IPS DF 4.7 (cell line): ENCODE measurements at regions not wholly inside any gene's neighbourhood (a gene's known extent, or its start where the extent isn't known, plus 50 kb on each side); places are given as distances from the start of the nearest gene placed in this dataset.
"Not testable (repeated sequence)": the region's sequence is repeated elsewhere in the genome, so short reads cannot be mapped to it uniquely, and the experiment has no call there.

Experiments used
- DNase-seq: peaks from one replicate; pipeline ENCODE4 v3.0.0-alpha.2; 2013; ENCODE audit warnings: low spot score; ENCODE audit errors: extremely low read depth

DNA sequence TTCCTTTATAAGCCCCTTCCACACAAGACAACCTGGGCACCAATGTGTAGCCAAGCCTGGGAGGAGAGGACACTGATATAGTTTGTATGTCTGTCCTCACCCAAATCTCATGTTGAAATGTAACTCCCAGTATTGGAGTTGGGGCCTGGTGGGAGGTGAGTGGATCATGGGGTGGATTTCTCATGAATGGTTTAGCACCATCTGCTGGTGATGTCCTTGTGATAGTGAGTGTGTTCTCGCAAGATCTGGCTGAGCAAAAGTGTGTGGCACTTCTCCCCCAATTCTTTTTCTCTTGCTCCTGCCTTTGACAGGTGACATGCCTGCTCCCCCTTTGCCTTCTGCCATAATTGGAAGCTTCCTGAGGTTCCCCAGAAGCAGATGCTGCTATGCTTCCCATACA lies 135.8 kb downstream of the USP31 start:
- DNase-seq, result peak; percentile 16

DNA sequence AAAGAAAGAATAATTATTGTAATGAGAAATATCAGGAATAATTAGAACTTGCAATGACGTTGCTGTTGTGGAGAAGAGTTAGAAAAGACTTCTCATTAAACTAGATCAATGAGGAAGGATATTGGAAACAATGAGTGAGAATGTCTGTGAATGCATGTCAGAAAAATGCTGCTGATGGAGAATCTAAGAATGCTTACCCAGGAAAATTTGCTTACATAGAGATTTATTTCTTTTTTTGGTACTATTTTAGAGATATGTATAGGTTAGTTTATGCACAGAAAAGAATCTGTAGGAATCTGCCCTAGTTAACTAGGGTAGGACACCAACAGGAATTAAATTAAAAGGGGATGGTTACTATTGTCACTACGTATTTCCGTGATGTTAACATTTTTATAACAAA lies 140.2 kb downstream of the USP31 start:
- DNase-seq, result no peak

DNA sequence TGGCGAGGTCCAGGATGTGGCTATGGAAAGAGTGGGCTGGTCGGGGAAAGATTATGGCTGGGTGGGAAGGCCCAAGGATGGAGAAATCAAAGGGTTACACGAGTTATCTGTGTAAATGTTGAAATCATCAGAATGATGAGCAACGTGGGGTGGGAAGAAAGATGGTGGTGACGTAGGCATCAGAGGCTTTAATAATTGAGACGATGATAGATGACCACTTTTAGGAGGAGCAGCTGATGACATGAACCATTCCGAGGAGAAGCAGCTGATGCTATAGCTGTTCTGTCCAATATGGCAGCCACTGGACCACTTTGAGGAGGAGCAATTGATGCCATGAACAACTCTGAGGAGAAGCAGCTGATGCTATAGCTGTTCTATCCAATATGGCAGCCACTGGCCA lies 141.2 kb downstream of the USP31 start:
- DNase-seq, result no peak

DNA sequence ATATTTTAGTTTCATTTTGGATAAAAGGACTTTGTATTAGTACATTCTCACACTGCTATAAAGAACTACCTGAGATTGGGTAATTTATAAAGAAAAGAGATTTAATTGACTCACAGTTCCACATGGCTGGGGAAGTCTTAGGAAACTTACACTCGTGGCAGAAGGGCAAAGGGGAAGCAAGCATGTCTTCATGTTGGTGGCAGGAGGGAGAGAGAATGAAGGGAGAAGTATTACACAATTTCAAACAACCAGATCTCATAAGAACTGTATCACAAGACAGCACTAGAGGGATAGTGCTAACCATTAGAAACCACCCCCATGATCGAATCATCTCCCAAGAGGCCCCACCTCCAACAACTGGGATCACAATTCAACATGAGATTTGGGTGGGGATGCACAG lies 142.9 kb downstream of the USP31 start:
- no peak for DNase-seq

DNA sequence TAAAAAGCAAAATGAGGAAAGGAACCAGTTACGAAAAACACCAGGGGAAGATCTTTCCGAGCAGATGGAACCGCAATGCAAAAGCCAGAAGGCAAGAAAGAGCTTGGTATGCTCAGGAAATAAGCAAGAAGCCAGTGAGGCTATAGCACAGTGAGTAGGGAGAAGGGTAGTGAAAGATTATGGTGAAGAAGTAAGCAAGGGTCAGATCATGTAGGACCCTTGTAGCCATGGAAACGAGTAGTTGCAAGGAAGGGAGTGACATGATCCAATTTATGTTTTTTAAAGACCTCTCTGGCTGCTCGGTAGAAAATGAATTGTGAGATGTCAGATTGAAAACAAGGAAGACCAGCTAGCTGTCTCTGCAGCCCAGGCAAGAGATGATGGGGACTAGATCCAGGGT lies 143.3 kb downstream of the USP31 start:
- no peak for DNase-seq

DNA sequence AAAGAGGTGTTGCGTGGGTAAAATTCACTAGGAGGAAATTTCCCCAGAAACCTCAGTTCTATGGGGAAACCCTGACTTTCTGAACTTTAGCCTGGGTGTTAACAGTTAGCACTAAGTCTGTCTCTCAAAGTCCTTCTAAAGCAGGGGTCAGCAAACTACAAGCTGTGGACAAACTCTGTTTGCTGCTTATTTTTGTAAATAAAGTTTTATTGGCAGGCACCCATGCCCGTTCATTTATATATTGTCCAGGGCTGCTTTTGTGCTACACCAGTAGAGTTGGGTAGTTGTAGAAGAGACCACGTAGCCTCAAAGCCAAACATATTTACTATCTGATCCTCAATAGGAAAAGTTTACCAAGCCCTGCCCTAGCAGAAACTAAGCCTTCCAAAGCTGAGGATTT lies 159.7 kb downstream of the USP31 start:
- no peak for DNase-seq

DNA sequence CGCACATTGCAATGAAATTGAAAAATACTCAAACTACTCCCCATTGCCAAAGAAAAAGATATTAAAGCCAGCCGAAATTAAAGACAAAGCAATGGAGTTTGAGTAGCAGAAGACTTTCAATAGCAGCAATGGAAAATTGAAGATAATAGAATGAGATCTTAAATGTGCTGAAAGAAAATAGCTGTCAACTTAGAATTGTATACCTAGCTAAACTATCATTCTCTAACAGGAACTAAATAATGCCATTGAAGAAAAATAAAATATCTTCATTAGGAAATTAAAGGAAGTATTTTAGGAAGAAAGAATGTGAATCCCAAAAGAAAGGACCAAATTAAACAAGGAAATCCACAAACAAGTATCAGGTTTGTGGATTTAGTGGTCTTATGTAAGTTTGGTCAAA lies 165.6 kb downstream of the USP31 start:
- DNase-seq, result no peak

DNA sequence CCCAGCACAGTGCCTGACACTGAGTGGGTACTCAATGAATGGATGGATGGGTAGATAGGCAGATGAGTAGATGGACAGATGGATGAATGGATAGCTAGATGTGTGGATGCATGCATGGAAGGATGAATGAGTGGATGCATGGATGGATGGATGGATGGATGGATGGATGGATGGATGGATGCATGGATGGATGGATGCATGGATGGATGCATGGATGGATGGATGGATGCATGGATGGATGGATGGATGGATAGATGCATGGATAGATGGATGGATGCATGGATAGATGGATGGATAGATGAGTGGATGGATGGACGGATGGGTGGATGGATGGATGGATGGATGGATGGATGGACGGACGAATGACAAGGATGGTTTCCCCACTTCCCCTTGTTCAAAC lies 166.6 kb downstream of the HS3ST2 start:
- not testable (repeated sequence) for DNase-seq

DNA sequence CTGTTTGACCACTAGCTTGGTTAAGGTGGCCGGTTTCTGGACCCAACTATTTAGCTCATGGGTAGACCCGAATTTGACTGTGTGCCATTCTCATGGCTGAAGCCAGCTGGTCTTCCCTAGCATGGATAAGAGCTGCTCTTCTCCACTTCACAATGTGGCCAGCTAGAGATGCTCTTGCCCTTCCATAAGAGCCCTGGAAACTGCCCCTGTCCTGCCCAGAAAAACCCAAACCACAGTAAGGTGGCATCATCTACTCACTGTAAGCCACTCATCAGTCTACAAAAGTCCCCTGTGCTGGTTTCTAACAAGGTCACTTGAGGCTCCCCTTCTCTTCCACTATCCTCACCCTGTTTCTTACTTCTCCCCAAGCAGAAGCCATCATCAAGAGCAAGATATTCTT lies 165.1 kb downstream of the HS3ST2 start:
- DNase-seq, result no peak

DNA sequence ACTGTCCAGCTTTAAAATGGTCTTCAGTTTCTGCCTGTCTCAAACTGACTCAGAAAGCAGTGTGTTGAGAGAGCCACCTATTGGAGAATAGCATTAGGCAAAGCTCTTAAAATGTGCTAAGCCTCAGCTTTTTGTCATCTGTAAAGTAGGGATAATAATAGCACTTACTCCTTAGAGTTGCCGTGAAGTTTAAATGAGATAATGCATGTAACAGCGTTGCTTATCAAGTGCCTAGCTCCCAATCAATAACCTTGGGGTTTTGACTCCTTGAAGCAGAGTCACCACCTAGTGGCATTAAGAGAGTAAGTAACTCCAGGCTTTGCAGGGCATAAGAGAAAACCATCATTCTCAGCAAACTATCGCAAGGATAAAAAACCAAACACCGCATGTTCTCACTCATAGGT lies 163.3 kb downstream of the HS3ST2 start:
- DNase-seq, result no peak

DNA sequence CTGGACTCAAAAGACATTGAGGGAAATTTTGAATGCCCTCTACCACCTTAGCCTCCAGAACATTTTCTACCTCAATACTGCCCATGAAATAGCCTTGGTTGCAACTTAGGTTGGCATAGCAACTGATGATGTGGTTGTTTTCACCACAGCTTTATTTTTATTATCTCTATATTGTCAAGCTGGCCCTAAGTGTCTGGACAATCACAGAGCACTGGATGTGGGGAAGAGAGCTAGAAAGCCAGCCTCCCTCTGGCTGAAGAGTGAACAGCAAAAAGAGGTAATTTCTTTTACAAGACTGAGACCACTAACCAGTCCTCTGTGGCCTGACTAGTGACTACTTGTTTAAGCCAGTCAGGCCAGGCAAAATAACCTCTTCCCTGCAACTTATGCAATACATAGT lies 159.6 kb downstream of the HS3ST2 start:
- no peak for DNase-seq

DNA sequence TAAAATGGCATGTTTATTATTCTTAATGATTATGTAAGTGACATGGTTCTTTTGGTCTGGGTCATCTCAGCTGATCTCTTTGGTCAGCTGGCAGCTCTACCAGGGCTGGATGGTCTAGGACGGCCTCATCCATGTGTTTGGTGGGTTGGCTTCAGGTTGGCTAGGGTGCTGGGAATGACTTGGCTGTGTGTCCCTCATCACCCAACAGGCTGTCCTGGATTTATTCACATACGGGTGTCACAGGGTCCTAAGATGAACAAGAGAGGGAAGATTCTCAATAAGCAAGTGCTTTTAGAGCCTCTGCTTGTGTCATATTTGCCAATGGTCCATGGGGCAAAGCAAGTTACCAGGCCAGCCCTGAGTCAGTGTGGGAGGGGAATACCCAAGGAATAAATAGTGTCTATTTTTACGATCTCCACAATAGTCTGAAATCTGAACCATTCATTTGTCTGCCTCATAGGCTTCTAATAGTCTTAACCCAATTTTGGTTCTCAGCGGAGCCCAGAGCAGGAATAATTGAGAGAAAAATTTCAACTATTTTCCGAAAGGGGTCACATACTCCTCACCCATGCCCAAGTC lies 157.5 kb downstream of the HS3ST2 start:
- DNase-seq, result no peak

DNA sequence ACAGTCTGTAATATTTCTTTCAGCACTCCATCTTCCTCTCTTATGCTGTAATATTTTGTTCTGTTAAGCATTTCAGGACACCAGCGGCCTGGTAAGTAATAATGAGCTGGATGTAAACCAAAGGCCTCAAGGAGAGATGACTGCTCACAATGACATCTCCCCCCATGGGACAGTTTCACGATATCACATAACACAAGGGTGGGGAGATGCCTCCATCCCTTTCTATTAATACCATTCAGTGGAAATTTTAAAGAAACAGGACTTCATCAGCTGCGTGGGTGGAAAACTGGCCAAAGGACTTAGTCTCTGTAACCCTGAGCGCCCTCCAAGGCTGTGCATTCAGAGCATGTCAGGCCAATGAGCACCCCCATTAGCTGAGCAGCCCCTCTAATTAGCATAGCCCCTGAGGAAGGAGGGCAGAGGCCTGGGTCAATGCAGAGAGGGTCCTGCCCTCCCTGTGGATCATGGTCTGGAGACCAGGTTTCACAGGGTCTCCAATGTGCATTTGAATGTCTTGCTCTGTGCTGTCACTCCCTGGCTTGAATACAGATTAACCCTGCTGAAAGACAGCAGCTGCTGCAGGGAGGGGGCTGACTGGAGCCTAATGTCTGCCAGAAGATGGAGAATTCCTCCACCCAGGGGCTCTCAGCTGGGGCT lies 156.4 kb downstream of the HS3ST2 start:
- DNase-seq, result no peak

DNA sequence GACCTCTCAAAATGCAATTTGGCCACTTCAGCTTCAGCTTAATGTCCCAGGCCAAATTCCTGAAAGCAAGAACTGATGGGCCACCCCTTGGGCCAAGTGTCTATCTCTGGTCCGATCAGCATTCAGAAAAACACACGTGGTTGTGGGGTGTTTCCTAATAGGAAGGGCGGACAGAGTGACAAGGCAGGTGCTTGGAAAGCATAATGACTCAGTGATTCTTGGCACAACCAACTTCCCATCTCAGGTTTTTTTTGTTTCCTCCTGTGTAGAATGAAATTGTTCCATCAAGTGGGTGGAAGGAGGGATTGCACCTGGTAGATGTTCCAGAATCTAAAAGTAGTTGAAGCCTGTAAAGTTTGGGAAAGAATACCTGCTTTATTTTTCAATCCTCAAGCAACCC lies 155.6 kb downstream of the HS3ST2 start:
- no peak for DNase-seq

DNA sequence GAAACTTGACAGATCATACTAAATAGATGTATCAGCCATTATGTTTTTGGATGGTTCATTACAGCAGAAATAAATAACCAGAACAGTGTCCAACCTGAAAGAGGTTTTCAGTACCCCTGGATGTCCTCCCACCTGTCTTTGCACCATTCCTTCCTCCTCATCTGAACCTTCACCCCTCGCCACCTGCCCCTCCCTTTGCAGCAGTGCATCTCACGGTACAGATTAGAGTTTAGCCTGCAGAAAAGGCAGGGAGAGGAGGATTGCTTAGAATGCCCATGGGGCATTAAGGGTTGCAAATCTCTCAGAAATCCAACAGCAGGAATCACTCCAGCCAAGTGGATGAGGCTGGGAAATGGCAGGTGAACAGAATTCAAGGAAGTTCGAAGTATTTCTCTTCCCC lies 155.0 kb downstream of the HS3ST2 start:
- DNase-seq, result no peak

DNA sequence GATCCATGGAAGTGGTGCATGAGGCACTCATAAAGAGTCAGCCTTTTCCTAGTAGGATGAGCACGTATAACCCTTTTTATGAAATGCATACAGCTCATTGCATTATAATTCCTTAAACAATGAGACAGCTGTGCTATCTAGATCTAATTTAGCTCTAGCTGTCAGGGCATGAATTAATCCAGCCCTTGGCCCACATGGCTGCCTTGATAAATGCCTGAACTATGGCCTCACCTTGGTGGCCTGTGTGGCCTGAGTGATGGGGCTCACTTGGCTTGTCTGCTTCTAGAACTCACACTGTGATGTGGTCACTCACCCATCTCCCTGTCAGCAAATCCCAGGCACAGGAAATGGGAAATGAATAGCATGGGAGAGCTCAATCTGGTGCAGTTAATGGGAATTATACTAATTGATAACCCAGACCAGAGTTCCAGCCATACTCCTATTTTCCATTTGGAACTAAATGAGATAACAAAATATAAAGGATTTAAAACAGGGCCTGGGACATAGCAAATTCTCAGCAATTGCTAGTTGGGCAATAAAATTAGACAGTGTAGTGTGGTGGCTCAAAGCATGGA lies 153.6 kb downstream of the HS3ST2 start:
- no peak for DNase-seq
